ENCODE measurements at regions not wholly inside any gene's neighbourhood (a gene's known extent, or its start where the extent isn't known, plus 50 kb on each side); places are given as distances from the start of the nearest gene placed in this dataset.

- Histone ChIP-seq H3K27me3 (ENCODE audit: control insufficient read depth in 2 of 2, insufficient read depth in 1 of 2, low read length in 1 of 2) (no peaks in the 10 kb centered on the region), H3K4me1 (ENCODE audit: control insufficient read depth in 2 of 2, insufficient read depth in 2 of 2, low read length in 2 of 2) (no peaks in the 10 kb centered on the region), H3K4me3 (ENCODE audit: low read length in 2 of 2) (no peak overlapping the region), H3K36me3 (ENCODE audit: control insufficient read depth in 2 of 2, insufficient read depth in 2 of 2, low read length in 1 of 2) (no peaks in the 10 kb centered on the region), H3K9me3 (ENCODE audit: control insufficient read depth in 2 of 2, insufficient read depth in 1 of 2, low read length in 1 of 2) (no peaks in the 10 kb centered on the region), H3K27ac (ENCODE audit: low read depth in 1 of 2, low read length in 1 of 2) (no peak overlapping the region)
- DNase-seq (ENCODE audit: low read depth in 6 of 9, low spot score in 9 of 9) = no peak
- 91% methylated on average over 1 of the region's 1 CpG for WGBS
Measured at GRCh38 chr6:147872002-147872401, 363.5 kb downstream of the SAMD5 start.

DNA sequence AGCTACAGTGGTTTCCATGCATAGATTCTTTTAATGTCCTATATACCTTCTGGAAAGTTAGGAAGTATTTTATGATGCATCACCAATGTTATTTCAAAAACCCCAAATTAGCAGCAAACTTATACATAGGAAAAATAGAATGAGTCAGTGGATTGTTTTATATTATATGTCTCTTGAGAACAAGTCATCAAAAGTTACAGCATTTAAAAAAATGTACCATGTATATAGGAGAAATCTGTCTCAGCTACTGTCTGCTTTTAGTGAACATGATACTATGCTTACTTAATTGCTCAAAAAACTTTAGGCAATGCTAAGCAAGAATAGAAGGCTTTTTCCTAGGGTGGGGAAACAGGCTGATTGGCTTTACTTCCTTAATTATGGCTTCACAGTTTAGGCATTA is 365.3 kb downstream of the SAMD5 start:
- H3K27ac ChIP-seq (ENCODE audit: low read depth in 1 of 2, low read length in 1 of 2) = no peak overlapping the region
- no peak for DNase-seq (ENCODE audit: low read depth in 6 of 9, low spot score in 9 of 9)
- no peak overlapping the region for H3K4me3 ChIP-seq (ENCODE audit: low read length in 2 of 2)
- H3K9me3 ChIP-seq (ENCODE audit: control insufficient read depth in 2 of 2, insufficient read depth in 1 of 2, low read length in 1 of 2) = no peaks in the 10 kb centered on the region
- no peaks in the 10 kb centered on the region for H3K36me3 ChIP-seq (ENCODE audit: control insufficient read depth in 2 of 2, insufficient read depth in 2 of 2, low read length in 1 of 2)
- H3K4me1 ChIP-seq (ENCODE audit: control insufficient read depth in 2 of 2, insufficient read depth in 2 of 2, low read length in 2 of 2) = no peaks in the 10 kb centered on the region
- no peaks in the 10 kb centered on the region for H3K27me3 ChIP-seq (ENCODE audit: control insufficient read depth in 2 of 2, insufficient read depth in 1 of 2, low read length in 1 of 2)

DNA sequence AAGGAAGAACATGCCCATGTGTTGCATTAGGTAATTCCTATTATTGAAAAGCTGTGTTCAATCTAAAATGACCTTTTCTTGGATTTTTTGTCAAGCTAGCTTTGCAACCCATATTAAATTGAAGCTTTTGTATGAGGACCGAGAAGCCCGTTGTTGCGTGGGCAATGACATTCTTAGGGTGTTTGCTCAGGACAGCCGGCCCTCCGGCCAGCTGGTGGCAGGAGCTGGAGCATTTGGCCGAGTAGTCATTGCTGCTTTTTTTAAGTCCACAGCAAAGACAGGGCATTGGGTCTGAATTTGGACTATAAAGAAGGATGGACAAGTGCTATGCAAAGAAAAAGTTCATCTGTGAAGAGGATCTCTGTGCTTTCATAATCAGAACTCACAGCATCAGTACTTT is 365.8 kb downstream of the SAMD5 start:
- DNase-seq (ENCODE audit: low read depth in 6 of 9, low spot score in 9 of 9) = no peak
- no peak overlapping the region for H3K4me3 ChIP-seq (ENCODE audit: low read length in 2 of 2)
- no peak overlapping the region for H3K27ac ChIP-seq (ENCODE audit: low read depth in 1 of 2, low read length in 1 of 2)
- no peaks in the 10 kb centered on the region for H3K9me3 ChIP-seq (ENCODE audit: control insufficient read depth in 2 of 2, insufficient read depth in 1 of 2, low read length in 1 of 2)
- H3K4me1 ChIP-seq (ENCODE audit: control insufficient read depth in 2 of 2, insufficient read depth in 2 of 2, low read length in 2 of 2) = no peaks in the 10 kb centered on the region
- WGBS = 95% methylated on average over 6 of the region's 6 CpGs
- no peaks in the 10 kb centered on the region for H3K36me3 ChIP-seq (ENCODE audit: control insufficient read depth in 2 of 2, insufficient read depth in 2 of 2, low read length in 1 of 2)
- no peaks in the 10 kb centered on the region for H3K27me3 ChIP-seq (ENCODE audit: control insufficient read depth in 2 of 2, insufficient read depth in 1 of 2, low read length in 1 of 2)

- Histone ChIP-seq H3K27ac (ENCODE audit: low read depth in 1 of 2, low read length in 1 of 2) (no peak overlapping the region), H3K36me3 (ENCODE audit: control insufficient read depth in 2 of 2, insufficient read depth in 2 of 2, low read length in 1 of 2) (no peaks in the 10 kb centered on the region), H3K27me3 (ENCODE audit: control insufficient read depth in 2 of 2, insufficient read depth in 1 of 2, low read length in 1 of 2) (no peaks in the 10 kb centered on the region), H3K4me1 (ENCODE audit: control insufficient read depth in 2 of 2, insufficient read depth in 2 of 2, low read length in 2 of 2) (no peaks in the 10 kb centered on the region), H3K9me3 (ENCODE audit: control insufficient read depth in 2 of 2, insufficient read depth in 1 of 2, low read length in 1 of 2) (no peaks in the 10 kb centered on the region), H3K4me3 (ENCODE audit: low read length in 2 of 2) (no peak overlapping the region)
- 92% methylated on average over 9 of the region's 9 CpGs for WGBS
- no peak for DNase-seq (ENCODE audit: low read depth in 6 of 9, low spot score in 9 of 9)
Measured at GRCh38 chr6:147879031-147879580, 370.6 kb downstream of the SAMD5 start.

- Histone ChIP-seq H3K36me3 (ENCODE audit: control insufficient read depth in 2 of 2, insufficient read depth in 2 of 2, low read length in 1 of 2) (no peaks in the 10 kb centered on the region), H3K4me1 (ENCODE audit: control insufficient read depth in 2 of 2, insufficient read depth in 2 of 2, low read length in 2 of 2) (no peaks in the 10 kb centered on the region), H3K27me3 (ENCODE audit: control insufficient read depth in 2 of 2, insufficient read depth in 1 of 2, low read length in 1 of 2) (no peaks in the 10 kb centered on the region), H3K27ac (ENCODE audit: low read depth in 1 of 2, low read length in 1 of 2) (no peak overlapping the region), H3K4me3 (ENCODE audit: low read length in 2 of 2) (no peak overlapping the region), H3K9me3 (ENCODE audit: control insufficient read depth in 2 of 2, insufficient read depth in 1 of 2, low read length in 1 of 2) (no peaks in the 10 kb centered on the region)
- DNase-seq (ENCODE audit: low read depth in 6 of 9, low spot score in 9 of 9) = no peak
- 94% methylated on average over 6 of the region's 6 CpGs for WGBS
Measured at GRCh38 chr6:147881432-147881831, 372.9 kb downstream of the SAMD5 start.

- H3K36me3 ChIP-seq (ENCODE audit: control insufficient read depth in 2 of 2, insufficient read depth in 2 of 2, low read length in 1 of 2) = no peaks in the 10 kb centered on the region
- no peak for DNase-seq (ENCODE audit: low read depth in 6 of 9, low spot score in 9 of 9)
- no peak overlapping the region for H3K27ac ChIP-seq (ENCODE audit: low read depth in 1 of 2, low read length in 1 of 2)
- no peaks in the 10 kb centered on the region for H3K9me3 ChIP-seq (ENCODE audit: control insufficient read depth in 2 of 2, insufficient read depth in 1 of 2, low read length in 1 of 2)
- H3K4me3 ChIP-seq (ENCODE audit: low read length in 2 of 2) = no peak overlapping the region
- H3K4me1 ChIP-seq (ENCODE audit: control insufficient read depth in 2 of 2, insufficient read depth in 2 of 2, low read length in 2 of 2) = no peaks in the 10 kb centered on the region
- H3K27me3 ChIP-seq (ENCODE audit: control insufficient read depth in 2 of 2, insufficient read depth in 1 of 2, low read length in 1 of 2) = no peaks in the 10 kb centered on the region
- 80% methylated on average over 2 of the region's 2 CpGs for WGBS
Measured at GRCh38 chr6:147888374-147888773, 379.9 kb downstream of the SAMD5 start.

DNA sequence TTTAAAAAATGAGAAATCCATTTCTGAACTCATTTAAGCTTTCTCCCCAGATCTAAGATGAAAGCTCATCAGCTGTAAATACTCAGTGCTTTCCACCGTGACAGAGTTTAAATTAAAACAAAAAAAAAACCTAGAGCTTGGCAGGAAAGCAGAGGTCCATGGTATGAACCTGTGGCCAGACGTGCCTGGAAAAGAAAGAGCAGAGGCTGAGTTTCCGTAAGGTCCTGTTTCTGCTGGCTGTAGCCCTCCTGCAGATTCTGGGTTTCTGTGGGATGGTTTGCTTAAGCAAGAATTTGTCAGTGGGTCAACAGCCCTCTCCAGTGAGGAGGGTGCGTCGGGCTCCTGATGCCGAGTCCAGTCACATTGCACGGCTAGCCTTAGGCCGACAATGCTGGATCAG is 383.2 kb downstream of the SAMD5 start:
- no peak for DNase-seq (ENCODE audit: low read depth in 6 of 9, low spot score in 9 of 9)
- no peaks in the 10 kb centered on the region for H3K36me3 ChIP-seq (ENCODE audit: control insufficient read depth in 2 of 2, insufficient read depth in 2 of 2, low read length in 1 of 2)
- H3K4me3 ChIP-seq (ENCODE audit: low read length in 2 of 2) = no peak overlapping the region
- H3K9me3 ChIP-seq (ENCODE audit: control insufficient read depth in 2 of 2, insufficient read depth in 1 of 2, low read length in 1 of 2) = no peaks in the 10 kb centered on the region
- no peak overlapping the region for H3K27ac ChIP-seq (ENCODE audit: low read depth in 1 of 2, low read length in 1 of 2)
- H3K4me1 ChIP-seq (ENCODE audit: control insufficient read depth in 2 of 2, insufficient read depth in 2 of 2, low read length in 2 of 2) = no peaks in the 10 kb centered on the region
- 83% methylated on average over 8 of the region's 8 CpGs for WGBS
- no peaks in the 10 kb centered on the region for H3K27me3 ChIP-seq (ENCODE audit: control insufficient read depth in 2 of 2, insufficient read depth in 1 of 2, low read length in 1 of 2)

- no peak overlapping the region for H3K27ac ChIP-seq (ENCODE audit: low read depth in 1 of 2, low read length in 1 of 2)
- 80% methylated on average over 3 of the region's 3 CpGs for WGBS
- no peaks in the 10 kb centered on the region for H3K36me3 ChIP-seq (ENCODE audit: control insufficient read depth in 2 of 2, insufficient read depth in 2 of 2, low read length in 1 of 2)
- H3K4me3 ChIP-seq (ENCODE audit: low read length in 2 of 2) = no peak overlapping the region
- no peak for DNase-seq (ENCODE audit: low read depth in 6 of 9, low spot score in 9 of 9)
- H3K27me3 ChIP-seq (ENCODE audit: control insufficient read depth in 2 of 2, insufficient read depth in 1 of 2, low read length in 1 of 2) = no peaks in the 10 kb centered on the region
- H3K9me3 ChIP-seq (ENCODE audit: control insufficient read depth in 2 of 2, insufficient read depth in 1 of 2, low read length in 1 of 2) = no peaks in the 10 kb centered on the region
- no peaks in the 10 kb centered on the region for H3K4me1 ChIP-seq (ENCODE audit: control insufficient read depth in 2 of 2, insufficient read depth in 2 of 2, low read length in 2 of 2)
Measured at GRCh38 chr6:147892476-147892875, 384.0 kb downstream of the SAMD5 start.

GRCh38 chr6:147895272-147895671 is 386.8 kb downstream of the SAMD5 start:
- H3K4me3 ChIP-seq (ENCODE audit: low read length in 2 of 2) = no peak overlapping the region
- DNase-seq (ENCODE audit: low read depth in 6 of 9, low spot score in 9 of 9) = no peak
- no peaks in the 10 kb centered on the region for H3K4me1 ChIP-seq (ENCODE audit: control insufficient read depth in 2 of 2, insufficient read depth in 2 of 2, low read length in 2 of 2)
- no peaks in the 10 kb centered on the region for H3K36me3 ChIP-seq (ENCODE audit: control insufficient read depth in 2 of 2, insufficient read depth in 2 of 2, low read length in 1 of 2)
- H3K9me3 ChIP-seq (ENCODE audit: control insufficient read depth in 2 of 2, insufficient read depth in 1 of 2, low read length in 1 of 2) = no peaks in the 10 kb centered on the region
- 90% methylated on average over 4 of the region's 4 CpGs for WGBS
- no peak overlapping the region for H3K27ac ChIP-seq (ENCODE audit: low read depth in 1 of 2, low read length in 1 of 2)
- no peaks in the 10 kb centered on the region for H3K27me3 ChIP-seq (ENCODE audit: control insufficient read depth in 2 of 2, insufficient read depth in 1 of 2, low read length in 1 of 2)

All from thymus (tissue), 11 donors.